NCI-H1436 (cell line): ENCODE measurements at regions not wholly inside any gene's neighbourhood (a gene's known extent, or its start where the extent isn't known, plus 50 kb on each side); places are given as distances from the start of the nearest gene placed in this dataset.
"Not testable (repeated sequence)": the region's sequence is repeated elsewhere in the genome, so short reads cannot be mapped to it uniquely, and the experiment has no call there.

Source experiments
- DNase-seq: peaks from one replicate; lab custom pipeline; 2025; lab: John Stamatoyannopoulos, UW

GRCh38 chr2:128660836-128661235 lies 342.2 kb upstream of the HS6ST1 start:
- no peak for DNase-seq

GRCh38 chr2:128661311-128661710 lies 342.6 kb upstream of the HS6ST1 start:
- no peak for DNase-seq

DNA sequence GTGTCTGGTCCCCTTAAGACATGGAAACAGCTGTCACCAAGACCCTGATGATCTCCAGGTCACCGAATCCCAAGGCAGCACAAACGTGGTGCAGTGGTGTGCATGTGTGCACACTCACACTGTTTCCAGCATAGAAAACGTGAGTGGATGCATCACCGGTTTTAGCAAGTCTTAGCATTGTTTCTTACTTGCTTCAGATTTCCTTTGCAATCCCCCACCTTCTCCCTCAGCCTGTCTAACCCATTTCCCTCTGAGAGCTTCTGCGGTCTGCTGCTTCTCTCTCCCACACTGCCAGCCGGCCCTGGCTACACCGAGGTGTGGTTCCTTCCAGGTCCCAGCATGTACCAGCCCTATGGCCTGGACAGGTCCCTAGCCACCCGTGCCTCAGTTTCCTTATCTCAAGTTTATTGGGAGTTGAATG lies 343.4 kb upstream of the HS6ST1 start:
- no peak for DNase-seq

- no peak for DNase-seq
Observed at GRCh38 chr2:128663371-128664050, 344.8 kb upstream of the HS6ST1 start.

- DNase-seq = no peak
Observed at GRCh38 chr2:128664499-128664971, 345.9 kb upstream of the HS6ST1 start.

- DNase-seq = no peak
Observed at GRCh38 chr2:128665113-128665512, 346.4 kb upstream of the HS6ST1 start.

GRCh38 chr2:128666596-128666995 lies 347.9 kb upstream of the HS6ST1 start:
- DNase-seq = no peak

- DNase-seq = no peak
Observed at GRCh38 chr2:128667391-128667790, 348.7 kb upstream of the HS6ST1 start.

DNA sequence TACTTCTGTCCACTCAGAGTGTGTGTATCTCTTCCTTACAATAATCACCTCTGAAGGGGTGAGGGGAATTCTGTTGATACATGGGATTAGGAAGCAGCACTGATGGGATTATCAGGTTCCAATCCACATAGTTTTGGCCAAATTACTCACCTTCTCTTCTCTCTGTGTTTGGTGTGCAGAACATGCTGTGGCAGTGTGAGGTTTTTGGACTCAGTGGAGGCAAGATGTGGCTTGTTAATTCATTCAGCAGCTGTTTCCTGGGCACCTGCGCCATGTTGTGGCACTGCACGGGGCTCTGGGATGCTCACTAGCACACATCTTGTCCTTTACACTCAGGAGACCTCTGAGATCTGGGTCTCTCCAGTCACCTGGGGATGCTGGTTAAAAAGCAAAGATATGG lies 350.3 kb upstream of the HS6ST1 start:
- no peak for DNase-seq

GRCh38 chr2:128670066-128670465 lies 351.4 kb upstream of the HS6ST1 start:
- DNase-seq = no peak

GRCh38 chr2:128671981-128672757 lies 353.5 kb upstream of the HS6ST1 start:
- not testable (repeated sequence) for DNase-seq

- DNase-seq = not testable (repeated sequence)
Observed at GRCh38 chr2:128679680-128680079, 361.0 kb upstream of the HS6ST1 start.

DNA sequence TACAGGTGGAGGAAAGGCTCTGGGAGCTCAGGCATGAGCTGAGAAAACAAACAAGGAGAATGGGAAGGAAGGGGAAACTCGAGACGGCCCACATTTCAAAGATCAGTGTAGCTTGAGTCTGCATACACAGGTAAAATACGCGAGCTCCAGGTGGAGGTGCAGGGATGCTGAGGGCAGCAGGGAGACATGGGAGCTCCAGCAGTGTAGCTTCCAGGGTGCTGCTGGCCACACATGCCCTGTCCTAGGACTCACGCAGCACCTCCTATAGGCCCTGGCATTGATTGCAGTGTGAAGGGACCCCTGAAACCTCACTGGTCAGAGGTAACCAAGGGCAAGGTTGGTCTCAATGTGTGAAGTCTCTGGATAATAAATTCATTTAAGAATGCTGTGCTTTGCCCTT lies 362.8 kb upstream of the HS6ST1 start:
- DNase-seq = no peak

GRCh38 chr2:128682266-128682665 lies 363.6 kb upstream of the HS6ST1 start:
- DNase-seq = no peak

GRCh38 chr2:128682729-128683284 lies 364.1 kb upstream of the HS6ST1 start:
- DNase-seq = no peak

DNA sequence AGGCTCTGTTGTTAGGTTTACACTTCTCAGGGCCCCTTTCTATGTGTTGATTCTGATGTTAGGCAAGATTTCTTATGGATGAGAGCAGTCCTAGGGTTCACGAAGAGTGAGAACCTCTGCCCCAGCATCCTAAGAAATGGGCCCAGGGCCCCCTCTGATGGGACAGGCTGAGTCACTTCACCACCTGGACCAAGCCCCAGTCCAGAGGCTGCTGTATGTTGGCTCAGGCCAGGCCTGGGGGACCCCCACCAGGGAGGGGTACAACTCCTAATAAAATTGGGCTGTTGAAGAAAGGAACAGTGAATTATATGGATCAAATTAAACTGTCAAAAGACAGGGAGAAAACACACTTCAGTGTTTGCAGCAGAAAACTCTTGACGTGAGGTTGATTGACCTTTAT lies 365.9 kb upstream of the HS6ST1 start:
- DNase-seq = no peak

GRCh38 chr2:128685841-128686496 lies 367.3 kb upstream of the HS6ST1 start:
- no peak for DNase-seq

DNA sequence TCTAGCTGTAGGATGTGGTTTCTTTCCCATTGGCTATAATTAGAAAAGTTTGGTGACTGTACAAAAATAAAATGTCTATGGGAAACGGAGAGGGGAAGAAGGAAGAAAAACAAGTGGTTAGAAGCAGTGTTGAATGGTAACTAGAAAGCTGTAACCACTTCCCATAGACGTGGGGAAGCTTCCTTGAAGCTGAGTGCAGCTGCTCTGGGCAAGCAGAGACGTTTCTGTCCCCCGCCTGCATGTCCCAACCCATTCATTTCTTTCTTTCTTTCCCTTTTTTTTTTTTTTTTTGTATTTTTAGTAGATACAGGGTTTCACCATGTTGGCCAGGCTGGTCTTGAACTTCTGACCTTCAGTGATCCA lies 367.8 kb upstream of the HS6ST1 start:
- DNase-seq = no peak

DNA sequence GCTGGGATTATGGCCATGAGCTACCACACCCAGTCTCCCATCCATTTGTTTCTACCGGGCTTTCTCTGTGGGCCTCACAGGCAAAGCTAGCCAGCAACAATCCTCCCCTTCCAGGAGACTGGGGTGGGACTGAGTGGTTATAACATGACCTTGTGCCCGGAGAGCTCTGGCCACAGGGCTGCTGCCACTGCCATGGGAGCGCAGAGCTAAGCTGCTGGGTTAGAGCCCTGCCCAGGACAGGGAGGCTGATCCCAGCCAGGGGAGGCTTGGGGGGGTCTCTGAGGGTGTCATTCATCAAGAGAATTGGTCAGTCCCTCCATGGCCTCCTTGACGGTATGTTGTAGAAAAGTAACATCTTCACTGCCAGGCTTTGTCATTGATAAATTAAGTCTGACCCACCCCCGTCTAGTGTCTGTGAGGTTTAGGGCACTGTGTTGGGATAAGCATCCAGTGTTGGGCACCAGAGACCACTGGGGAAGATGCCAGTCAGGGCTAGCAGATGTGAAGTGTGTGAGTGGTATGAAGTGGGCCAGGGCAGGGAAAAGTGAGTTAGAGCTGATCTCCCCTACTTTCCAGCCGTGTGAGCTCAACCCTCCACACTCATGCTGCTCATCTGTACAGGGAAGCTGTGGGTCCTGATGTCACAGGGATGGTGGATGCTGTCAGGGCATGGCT lies 368.4 kb upstream of the HS6ST1 start:
- no peak for DNase-seq

DNA sequence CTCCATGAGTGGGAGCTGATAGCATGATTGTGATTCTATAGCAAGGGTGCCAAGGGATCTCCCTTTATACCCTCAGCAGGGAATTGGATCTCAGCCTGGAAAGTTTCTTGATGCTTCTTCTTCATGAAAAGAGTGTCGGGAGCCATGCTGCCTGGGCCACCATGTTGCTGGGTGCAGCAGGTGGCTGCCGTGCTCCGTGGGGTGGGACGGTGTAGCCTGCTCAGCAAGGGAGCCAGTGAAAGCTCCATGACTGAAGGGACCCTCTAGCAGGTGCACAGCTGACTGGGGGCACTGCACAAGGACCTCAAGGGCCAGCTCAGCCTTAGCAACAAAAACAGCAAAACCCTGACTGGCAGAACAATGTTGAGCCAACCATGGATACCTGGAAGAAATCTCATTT lies 368.9 kb upstream of the HS6ST1 start:
- DNase-seq = no peak

- no peak for DNase-seq
Observed at GRCh38 chr2:128689971-128690370, 371.3 kb upstream of the HS6ST1 start.

- DNase-seq = no peak
Observed at GRCh38 chr2:128690431-128690830, 371.8 kb upstream of the HS6ST1 start.
